NCI-H2029 (cell line): ENCODE measurements at regions not wholly inside any gene's neighbourhood (a gene's known extent, or its start where the extent isn't known, plus 50 kb on each side); places are given as distances from the start of the nearest gene placed in this dataset.

ENCODE experiments used
- DNase-seq: peaks from one replicate; lab custom pipeline; 2025; lab: John Stamatoyannopoulos, UW

- no peak for DNase-seq
Measured at GRCh38 chr16:85475233-85475632, 137.9 kb upstream of the GSE1 start.

- DNase-seq = no peak
Measured at GRCh38 chr16:85475691-85476300, 137.3 kb upstream of the GSE1 start.

- DNase-seq = no peak
Measured at GRCh38 chr16:85476389-85476788, 136.7 kb upstream of the GSE1 start.

GRCh38 chr16:85477801-85478363, 135.2 kb upstream of the GSE1 start:
- no peak for DNase-seq

- no peak for DNase-seq
Measured at GRCh38 chr16:85479972-85480726, 133.0 kb upstream of the GSE1 start.

- DNase-seq = no peak
Measured at GRCh38 chr16:85480727-85481101, 132.4 kb upstream of the GSE1 start.

- no peak for DNase-seq
Measured at GRCh38 chr16:85481206-85481605, 131.9 kb upstream of the GSE1 start.

- no peak for DNase-seq
Measured at GRCh38 chr16:85481738-85482137, 131.4 kb upstream of the GSE1 start.

GRCh38 chr16:85483424-85483823, 129.7 kb upstream of the GSE1 start:
- peak; percentile 79 for DNase-seq

- DNase-seq = peak; percentile 86
Measured at GRCh38 chr16:85484347-85485300, 128.5 kb upstream of the GSE1 start.

GRCh38 chr16:85485379-85485778, 127.7 kb upstream of the GSE1 start:
- no peak for DNase-seq

- no peak for DNase-seq
Measured at GRCh38 chr16:85486256-85486915, 126.7 kb upstream of the GSE1 start.

- no peak for DNase-seq
Measured at GRCh38 chr16:85488414-85488813, 124.7 kb upstream of the GSE1 start.

- DNase-seq = no peak
Measured at GRCh38 chr16:85490407-85491057, 122.6 kb upstream of the GSE1 start.

- DNase-seq = no peak
Measured at GRCh38 chr16:85491058-85491771, 121.9 kb upstream of the GSE1 start.

GRCh38 chr16:85491798-85492294, 121.3 kb upstream of the GSE1 start:
- peak; percentile 40 for DNase-seq

- no peak for DNase-seq
Measured at GRCh38 chr16:85492295-85492864, 120.7 kb upstream of the GSE1 start.

GRCh38 chr16:85494315-85494714, 118.8 kb upstream of the GSE1 start:
- no peak for DNase-seq

GRCh38 chr16:85495259-85495658, 117.9 kb upstream of the GSE1 start:
- DNase-seq = no peak
